WI38 (cell line): ENCODE measurements at regions not wholly inside any gene's neighbourhood (a gene's known extent, or its start where the extent isn't known, plus 50 kb on each side); places are given as distances from the start of the nearest gene placed in this dataset.

Experiments used
- H3K4me3 ChIP-seq: 2 replicates; pipeline ENCODE4 v1.5.1; 2011; ENCODE audit warnings: low read depth, mild to moderate bottlenecking, control low read depth, low read length
- TF ChIP-seq, protein P1 (sequence below): IDR thresholded peaks from 2 replicates; pipeline ENCODE4 v1.5.1; 2012; ENCODE audit warnings: low read depth, mild to moderate bottlenecking, control low read depth, low read length

GRCh38 chr2:224180810-224181209, 141.7 kb upstream of the SERPINE2 start:
- TF ChIP-seq, protein P1, sequence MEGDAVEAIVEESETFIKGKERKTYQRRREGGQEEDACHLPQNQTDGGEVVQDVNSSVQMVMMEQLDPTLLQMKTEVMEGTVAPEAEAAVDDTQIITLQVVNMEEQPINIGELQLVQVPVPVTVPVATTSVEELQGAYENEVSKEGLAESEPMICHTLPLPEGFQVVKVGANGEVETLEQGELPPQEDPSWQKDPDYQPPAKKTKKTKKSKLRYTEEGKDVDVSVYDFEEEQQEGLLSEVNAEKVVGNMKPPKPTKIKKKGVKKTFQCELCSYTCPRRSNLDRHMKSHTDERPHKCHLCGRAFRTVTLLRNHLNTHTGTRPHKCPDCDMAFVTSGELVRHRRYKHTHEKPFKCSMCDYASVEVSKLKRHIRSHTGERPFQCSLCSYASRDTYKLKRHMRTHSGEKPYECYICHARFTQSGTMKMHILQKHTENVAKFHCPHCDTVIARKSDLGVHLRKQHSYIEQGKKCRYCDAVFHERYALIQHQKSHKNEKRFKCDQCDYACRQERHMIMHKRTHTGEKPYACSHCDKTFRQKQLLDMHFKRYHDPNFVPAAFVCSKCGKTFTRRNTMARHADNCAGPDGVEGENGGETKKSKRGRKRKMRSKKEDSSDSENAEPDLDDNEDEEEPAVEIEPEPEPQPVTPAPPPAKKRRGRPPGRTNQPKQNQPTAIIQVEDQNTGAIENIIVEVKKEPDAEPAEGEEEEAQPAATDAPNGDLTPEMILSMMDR = no peak
- no peak overlapping the region for H3K4me3 ChIP-seq

DNA sequence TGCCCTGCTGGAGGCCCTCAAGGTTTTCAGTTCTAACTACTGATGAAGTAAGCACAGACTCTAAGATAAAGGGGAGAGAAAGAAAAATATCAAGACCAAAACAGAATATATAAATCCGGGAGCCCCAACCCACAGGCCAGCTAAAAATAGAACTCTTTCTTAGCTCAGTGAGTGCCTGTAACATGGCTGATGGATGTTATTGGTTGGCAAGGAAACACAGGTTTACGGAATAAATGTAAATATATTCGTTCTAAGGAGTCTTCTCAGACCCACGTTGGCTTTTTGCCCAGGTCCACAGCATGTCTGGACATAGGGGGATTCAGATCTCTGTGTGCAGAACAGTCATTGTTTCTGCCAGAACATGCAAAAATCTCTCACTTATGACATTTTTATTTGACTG, 139.0 kb upstream of the SERPINE2 start:
- TF ChIP-seq, protein P1 = no peak
- H3K4me3 ChIP-seq = no peak overlapping the region

DNA sequence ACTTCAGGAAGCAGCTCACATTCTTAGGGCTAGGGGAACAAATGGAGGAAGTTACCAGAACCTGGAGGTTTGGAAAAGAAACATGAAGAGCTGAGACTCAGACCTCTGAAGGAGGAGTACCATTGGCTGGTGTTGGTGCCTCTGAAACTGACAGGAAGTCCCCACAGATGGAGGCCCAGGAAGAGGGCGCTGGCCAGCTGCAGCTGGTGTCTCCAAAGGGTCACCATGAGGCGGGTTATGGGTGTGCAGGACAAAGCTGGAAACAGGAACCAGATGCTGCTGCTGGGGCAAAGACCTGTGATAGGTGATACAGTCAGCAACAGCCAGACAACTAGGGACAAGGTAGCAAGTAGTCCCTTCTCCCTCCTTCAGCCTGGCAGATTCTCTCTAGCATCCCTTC, 136.5 kb upstream of the SERPINE2 start:
- TF ChIP-seq, protein P1 = no peak

DNA sequence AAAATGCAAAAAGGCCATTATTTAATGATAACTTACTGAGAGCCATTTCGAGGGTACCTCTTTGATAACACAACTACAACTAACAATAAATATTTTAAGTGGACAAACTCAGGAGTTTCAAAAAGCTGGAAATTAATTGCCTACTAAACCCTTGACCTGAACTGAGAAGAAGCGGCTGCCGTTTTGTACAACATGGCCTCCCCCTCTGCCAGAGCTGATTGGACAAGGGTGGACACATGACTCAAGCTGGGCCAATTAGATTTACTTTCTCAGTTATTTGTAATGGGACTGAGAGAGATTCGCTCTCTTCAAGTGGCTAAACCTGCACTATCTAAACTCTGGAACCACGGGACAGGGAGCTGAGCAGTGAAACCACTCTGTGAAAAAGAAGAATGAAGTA, 135.9 kb upstream of the SERPINE2 start:
- no peak overlapping the region for H3K4me3 ChIP-seq
- TF ChIP-seq, protein P1 = no peak

More for the DNA sequence above, 136.5 kb upstream of the SERPINE2 start:
- H3K4me3 ChIP-seq = no peak overlapping the region

GRCh38 chr2:224174521-224174920, 135.4 kb upstream of the SERPINE2 start:
- TF ChIP-seq, protein P1 = no peak

GRCh38 chr2:224173933-224174332, 134.8 kb upstream of the SERPINE2 start:
- TF ChIP-seq, protein P1 = no peak
- no peak overlapping the region for H3K4me3 ChIP-seq

More at GRCh38 chr2:224174521-224174920, 135.4 kb upstream of the SERPINE2 start:
- H3K4me3 ChIP-seq = no peak overlapping the region

DNA sequence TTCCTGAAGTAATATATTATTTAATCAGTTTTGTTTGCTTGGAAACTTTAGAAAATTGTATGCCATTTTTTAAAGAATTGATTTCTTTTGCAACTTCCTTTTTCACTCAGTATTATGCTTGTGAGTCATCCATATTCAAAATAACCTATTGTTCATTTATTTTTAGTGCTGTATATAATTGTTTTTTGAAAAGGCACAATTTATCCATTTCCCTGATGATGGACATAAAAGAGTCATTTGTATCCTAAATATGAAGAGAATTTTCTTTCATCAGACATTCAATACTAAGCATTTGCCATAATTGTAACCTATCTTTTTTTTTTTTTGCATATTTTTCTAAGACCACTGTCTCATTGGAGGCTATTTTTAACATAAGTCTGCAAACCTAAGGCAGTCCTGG, 134.1 kb upstream of the SERPINE2 start:
- H3K4me3 ChIP-seq = no peak overlapping the region
- TF ChIP-seq, protein P1 = no peak
